ENCODE measurements at regions not wholly inside any gene's neighbourhood (a gene's known extent, or its start where the extent isn't known, plus 50 kb on each side); places are given as distances from the start of the nearest gene placed in this dataset.

GRCh38 chr3:66755924-66756323, 242.2 kb upstream of the KBTBD8 start:
- Histone ChIP-seq H3K9me2 (replicated peaks; ENCODE audit: insufficient read depth, low read length) (no peaks in the 10 kb centered on the region), H3K4me3 (ENCODE audit: insufficient read depth, low read length, poor library complexity, severe bottlenecking) (no peak overlapping the region), H3K9me3 (ENCODE audit: insufficient read depth, low read length) (no peaks in the 10 kb centered on the region), H3K79me2 (ENCODE audit: insufficient read depth, low read length) (no peaks in the 10 kb centered on the region), H3F3A (ENCODE audit: insufficient read depth) (no peaks in the 10 kb centered on the region), H4K20me1 (ENCODE audit: low read depth, low read length) (no peaks in the 10 kb centered on the region), H3K36me3 (ENCODE audit: low read length) (no peaks in the 10 kb centered on the region), H3K9ac (ENCODE audit: low read length) (no peak overlapping the region), H3K27me3 (ENCODE audit: low read length) (no peaks in the 10 kb centered on the region), H3K4me2 (ENCODE audit: low read depth, low read length, poor library complexity, severe bottlenecking) (no peak overlapping the region), H2AFZ (ENCODE audit: low read depth, low read length, severe bottlenecking) (no peak overlapping the region), H3K27ac (ENCODE audit: low read depth, low read length) (no peak overlapping the region)
- no peak for TF ChIP-seq CTCF (IDR thresholded peaks at IDR 0.05; ENCODE audit: insufficient read depth, low read length, poor library complexity, severe bottlenecking)
- no peak for TF ChIP-seq EZH2phosphoT487 (conservative IDR thresholded peaks at IDR 0.05; ENCODE audit: low read length)

- no peak overlapping the region for H3K27ac ChIP-seq (ENCODE audit: low read depth, low read length)
- H4K20me1 ChIP-seq (ENCODE audit: low read depth, low read length), result no peaks in the 10 kb centered on the region
- no peaks in the 10 kb centered on the region for H3K36me3 ChIP-seq (ENCODE audit: low read length)
- no peaks in the 10 kb centered on the region for H3K9me3 ChIP-seq (ENCODE audit: insufficient read depth, low read length)
- H3K9ac ChIP-seq (ENCODE audit: low read length), result no peak overlapping the region
- H3K79me2 ChIP-seq (ENCODE audit: insufficient read depth, low read length), result no peaks in the 10 kb centered on the region
- H3K9me2 ChIP-seq (replicated peaks; ENCODE audit: insufficient read depth, low read length), result no peaks in the 10 kb centered on the region
- TF ChIP-seq EZH2phosphoT487 (conservative IDR thresholded peaks at IDR 0.05; ENCODE audit: low read length), result no peak
- no peak for TF ChIP-seq CTCF (IDR thresholded peaks at IDR 0.05; ENCODE audit: insufficient read depth, low read length, poor library complexity, severe bottlenecking)
- H3K4me3 ChIP-seq (ENCODE audit: insufficient read depth, low read length, poor library complexity, severe bottlenecking), result no peak overlapping the region
- H3K27me3 ChIP-seq (ENCODE audit: low read length), result no peaks in the 10 kb centered on the region
- H3K4me2 ChIP-seq (ENCODE audit: low read depth, low read length, poor library complexity, severe bottlenecking), result no peak overlapping the region
- no peaks in the 10 kb centered on the region for H3F3A ChIP-seq (ENCODE audit: insufficient read depth)
- H2AFZ ChIP-seq (ENCODE audit: low read depth, low read length, severe bottlenecking), result no peak overlapping the region
These were observed 241.6 kb upstream of the KBTBD8 start for GRCh38 chr3:66756468-66757036.

GRCh38 chr3:66761093-66761780, 236.9 kb upstream of the KBTBD8 start:
- no peak for TF ChIP-seq CTCF (IDR thresholded peaks at IDR 0.05; ENCODE audit: insufficient read depth, low read length, poor library complexity, severe bottlenecking)
- TF ChIP-seq EZH2phosphoT487 (conservative IDR thresholded peaks at IDR 0.05; ENCODE audit: low read length), result no peak
- Histone ChIP-seq H3K4me3 (ENCODE audit: insufficient read depth, low read length, poor library complexity, severe bottlenecking) (no peak overlapping the region), H3K27me3 (ENCODE audit: low read length) (no peaks in the 10 kb centered on the region), H3K9ac (ENCODE audit: low read length) (no peak overlapping the region), H3F3A (ENCODE audit: insufficient read depth) (no peaks in the 10 kb centered on the region), H3K79me2 (ENCODE audit: insufficient read depth, low read length) (no peaks in the 10 kb centered on the region), H3K4me2 (ENCODE audit: low read depth, low read length, poor library complexity, severe bottlenecking) (no peak overlapping the region), H4K20me1 (ENCODE audit: low read depth, low read length) (no peaks in the 10 kb centered on the region), H3K9me2 (replicated peaks; ENCODE audit: insufficient read depth, low read length) (no peaks in the 10 kb centered on the region), H3K36me3 (ENCODE audit: low read length) (no peaks in the 10 kb centered on the region), H2AFZ (ENCODE audit: low read depth, low read length, severe bottlenecking) (no peak overlapping the region), H3K27ac (ENCODE audit: low read depth, low read length) (no peak overlapping the region), H3K9me3 (ENCODE audit: insufficient read depth, low read length) (no peaks in the 10 kb centered on the region)

Data from SU-DHL-6 (cell line).